ENCODE measurements at regions not wholly inside any gene's neighbourhood (a gene's known extent, or its start where the extent isn't known, plus 50 kb on each side); places are given as distances from the start of the nearest gene placed in this dataset.

DNA sequence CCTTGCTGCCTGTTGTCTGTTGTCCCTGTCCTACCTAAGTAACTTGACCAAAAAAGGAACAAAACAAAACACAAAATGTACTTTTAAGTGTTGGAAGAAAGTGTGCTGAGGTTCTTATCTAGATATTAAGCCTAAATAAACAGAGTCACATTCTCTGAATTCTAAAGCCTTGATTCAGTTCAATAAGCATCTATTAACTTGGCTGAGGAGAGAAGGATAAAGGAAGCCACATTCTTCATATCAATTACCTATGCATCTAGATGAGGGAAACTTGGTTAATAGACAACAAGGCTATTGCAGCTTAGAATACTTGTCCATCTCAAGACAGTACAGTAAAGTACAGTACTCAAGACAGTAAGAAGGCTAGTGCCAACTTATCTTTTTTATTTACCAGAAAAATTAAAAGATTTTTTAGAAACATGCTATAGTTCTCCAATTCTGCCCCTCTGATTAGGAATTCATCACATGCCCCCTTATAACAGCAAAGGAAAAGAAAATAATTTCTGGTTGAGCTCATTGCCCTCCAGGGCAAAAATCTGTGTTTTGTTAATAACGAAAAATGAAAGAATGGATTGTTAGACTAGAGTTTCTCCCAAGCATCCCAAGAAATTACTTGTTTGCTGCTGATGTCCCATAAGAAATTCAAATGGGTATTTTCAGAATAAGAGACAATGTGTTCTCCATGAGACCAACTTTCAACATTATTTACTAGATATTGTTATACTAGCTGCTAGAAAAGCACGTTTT is 546.5 kb upstream of the SEMA3D start:
- in situ Hi-C loops (cut with HindIII; ENCODE audit: low sequenced_read_pairs): no loop called here

DNA sequence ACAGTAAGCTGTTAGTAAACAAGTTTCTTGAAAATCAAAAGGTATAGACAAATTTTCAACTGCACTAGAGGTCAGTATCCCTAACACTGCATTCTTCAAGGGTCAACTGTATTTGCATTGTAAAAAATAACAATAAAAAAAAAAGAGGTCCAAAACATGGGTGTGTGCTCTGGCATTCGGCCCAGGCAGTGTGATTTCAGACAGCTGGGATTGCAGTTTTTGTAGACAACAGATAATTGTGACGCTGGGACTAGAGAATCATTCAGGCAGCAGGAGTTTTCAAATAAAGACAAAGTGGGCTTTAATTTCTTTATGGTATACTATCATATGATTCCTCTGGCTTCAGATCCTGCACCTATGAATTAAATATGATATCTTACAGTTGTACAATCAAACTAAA is 543.2 kb upstream of the SEMA3D start:
- in situ Hi-C loops (cut with HindIII; ENCODE audit: low sequenced_read_pairs): no loop called here

DNA sequence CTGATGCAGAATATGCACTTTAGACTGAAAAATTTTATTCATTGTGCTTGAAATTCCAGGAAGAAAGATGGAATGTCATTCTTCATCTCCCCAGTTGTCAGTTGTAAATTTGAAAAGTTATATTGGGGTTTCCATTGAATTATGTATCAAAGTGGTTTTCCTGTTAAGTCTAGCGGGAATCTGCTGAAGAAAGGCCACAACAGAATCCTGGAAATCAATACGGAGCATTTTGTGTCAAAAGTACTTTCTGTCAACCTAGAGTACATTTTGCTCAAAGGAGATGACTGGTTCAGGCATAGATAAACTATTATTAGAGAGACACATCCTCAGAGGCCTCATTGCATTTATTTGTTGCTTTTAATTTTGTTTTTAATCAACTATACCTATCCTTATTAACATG is 538.2 kb upstream of the SEMA3D start:
- in situ Hi-C loops (cut with HindIII; ENCODE audit: low sequenced_read_pairs): no loop called here

DNA sequence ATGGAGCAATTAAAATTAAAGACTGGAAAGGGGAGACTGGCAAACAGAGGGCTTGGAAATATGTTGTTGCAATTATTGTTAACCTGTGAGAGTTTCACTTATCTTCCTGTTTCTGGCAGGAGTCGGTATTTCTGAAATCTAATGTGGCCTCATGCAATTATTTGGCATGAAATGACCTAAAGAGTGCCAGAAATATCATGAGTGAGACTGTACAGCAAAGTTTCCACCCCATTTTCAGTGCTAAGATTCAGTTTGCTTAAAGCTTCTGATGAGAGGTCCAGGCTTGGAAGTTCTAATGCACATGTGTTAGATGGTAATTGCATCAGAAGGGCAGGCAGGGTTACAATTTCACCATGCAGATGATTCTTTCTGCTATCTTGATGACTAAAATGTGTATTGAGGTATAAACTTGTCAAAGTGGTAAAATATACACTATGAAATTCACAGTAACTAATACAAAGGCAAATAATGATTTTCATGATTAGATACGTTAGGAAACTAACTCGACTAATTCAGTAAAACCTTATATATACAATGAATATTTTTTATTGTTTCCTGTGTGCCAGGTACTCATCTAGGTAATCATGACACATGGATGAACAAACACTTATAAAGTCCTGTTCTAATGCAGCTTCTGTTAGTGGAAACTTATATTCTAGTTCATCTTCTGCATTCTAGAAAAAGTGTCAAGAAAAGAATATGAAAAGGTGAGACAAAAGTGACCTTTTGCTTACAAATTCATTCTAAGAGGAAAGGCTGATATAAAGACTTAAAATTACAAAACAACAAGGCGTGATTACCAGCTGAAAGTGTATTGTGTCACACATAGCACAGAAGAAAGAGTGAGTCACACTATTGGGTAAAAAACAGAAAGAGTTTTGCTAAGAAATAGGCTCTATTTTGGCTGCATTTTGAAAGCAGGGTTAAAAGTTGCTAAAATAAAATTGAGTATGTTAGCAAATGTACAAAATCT is 533.4 kb upstream of the SEMA3D start:
- in situ Hi-C loops (cut with HindIII; ENCODE audit: low sequenced_read_pairs): no loop called here

DNA sequence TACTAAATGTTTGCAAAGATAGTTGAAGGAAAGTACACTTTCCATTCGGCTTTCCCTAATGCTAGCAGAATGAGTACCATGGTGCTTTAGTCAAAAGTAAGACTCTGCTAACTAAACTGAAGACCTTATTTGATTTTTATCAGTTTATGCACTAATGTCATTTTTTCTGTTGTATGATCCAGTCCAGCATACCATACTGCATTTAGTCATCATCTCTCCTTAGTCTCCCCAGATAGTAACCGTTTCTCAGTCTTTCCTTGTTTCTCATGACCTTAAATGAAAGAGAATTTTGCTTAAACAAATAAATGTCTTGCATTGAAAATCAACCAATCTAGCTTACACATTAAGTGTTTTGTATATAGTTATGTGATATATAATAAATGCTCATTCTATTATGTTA is 529.5 kb upstream of the SEMA3D start:
- in situ Hi-C loops (cut with HindIII; ENCODE audit: low sequenced_read_pairs): no loop called here

DNA sequence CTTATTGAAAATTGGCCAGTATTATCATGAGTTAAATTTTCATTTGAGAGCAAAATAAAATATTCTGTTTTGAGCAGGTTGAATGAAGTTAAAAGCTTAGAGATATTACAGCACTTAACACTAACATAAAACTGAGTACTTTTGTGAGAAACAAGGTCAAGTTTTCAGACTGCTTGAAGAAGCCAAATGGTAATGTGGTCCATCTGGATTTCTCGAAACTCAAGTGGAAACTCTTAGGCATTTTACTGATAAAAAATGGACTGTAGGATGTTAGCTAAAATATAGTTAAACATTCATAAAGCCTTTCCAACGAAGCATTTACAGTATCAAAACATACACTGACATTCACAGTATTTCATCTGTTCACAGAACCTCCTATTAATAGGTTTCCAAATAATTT is 528.1 kb upstream of the SEMA3D start:
- in situ Hi-C loops (cut with HindIII; ENCODE audit: low sequenced_read_pairs): no loop called here

DNA sequence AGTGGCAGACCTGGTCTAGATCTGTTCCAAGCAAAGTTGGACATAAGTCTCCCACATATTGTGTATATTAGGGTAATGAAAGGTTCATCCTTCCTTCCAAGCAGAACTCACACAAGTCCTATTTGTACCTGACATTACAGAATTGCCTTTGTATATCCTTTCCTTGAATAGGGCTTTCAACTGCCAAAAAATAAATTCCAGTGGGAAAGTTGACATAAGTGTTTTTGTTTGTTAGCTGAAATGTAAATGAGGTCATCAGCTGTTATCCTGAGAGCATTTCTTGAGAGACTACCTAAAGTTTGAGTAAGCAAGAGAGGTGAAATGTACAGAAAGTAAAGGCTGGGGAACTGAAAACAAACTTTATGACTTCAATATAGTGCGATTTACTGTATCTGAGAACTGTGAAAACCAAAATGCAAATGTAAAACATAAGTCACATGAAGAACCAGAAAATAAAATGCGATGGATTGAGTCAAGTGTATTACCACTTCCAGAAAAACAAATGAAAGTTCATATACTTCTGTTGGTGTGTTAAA is 527.3 kb upstream of the SEMA3D start:
- in situ Hi-C loops (cut with HindIII; ENCODE audit: low sequenced_read_pairs): no loop called here

DNA sequence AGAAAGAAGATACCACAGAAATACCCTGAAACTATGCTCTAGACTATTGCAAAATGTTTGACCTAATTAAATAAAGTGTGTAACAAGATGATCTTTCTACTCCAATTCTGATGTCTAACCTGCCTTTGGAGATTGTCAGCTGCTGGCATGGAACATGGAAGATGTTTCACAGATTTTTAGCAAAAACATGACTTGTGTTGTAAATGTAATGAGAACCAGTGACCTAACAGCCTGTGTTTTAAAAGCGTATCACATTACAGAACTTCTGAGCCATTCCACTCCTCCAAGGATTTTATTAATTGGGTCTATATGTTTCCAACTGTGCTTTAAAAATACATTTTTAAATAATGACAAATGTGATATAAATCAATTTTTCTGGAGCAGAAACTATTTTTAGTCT is 526.3 kb upstream of the SEMA3D start:
- in situ Hi-C loops (cut with HindIII; ENCODE audit: low sequenced_read_pairs): no loop called here

DNA sequence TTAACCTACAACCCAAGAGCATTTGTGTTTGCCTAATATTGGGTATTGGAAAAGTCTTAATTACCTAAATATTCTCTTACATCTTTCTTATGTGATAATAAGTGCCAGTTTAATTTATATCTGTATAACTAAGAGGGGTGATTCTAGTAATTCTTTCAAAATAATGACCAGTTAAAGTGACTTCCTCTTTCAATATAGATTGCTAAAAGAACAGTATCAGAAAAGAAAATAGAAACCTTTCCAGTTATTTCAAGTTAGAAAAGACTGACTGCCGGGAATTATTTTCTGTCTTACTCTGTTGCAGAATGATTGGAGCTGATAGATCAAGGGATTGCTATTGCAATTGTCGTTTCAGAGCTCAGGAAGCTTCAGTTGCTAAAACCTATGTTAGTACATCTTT is 525.0 kb upstream of the SEMA3D start:
- in situ Hi-C loops (cut with HindIII; ENCODE audit: low sequenced_read_pairs): no loop called here

DNA sequence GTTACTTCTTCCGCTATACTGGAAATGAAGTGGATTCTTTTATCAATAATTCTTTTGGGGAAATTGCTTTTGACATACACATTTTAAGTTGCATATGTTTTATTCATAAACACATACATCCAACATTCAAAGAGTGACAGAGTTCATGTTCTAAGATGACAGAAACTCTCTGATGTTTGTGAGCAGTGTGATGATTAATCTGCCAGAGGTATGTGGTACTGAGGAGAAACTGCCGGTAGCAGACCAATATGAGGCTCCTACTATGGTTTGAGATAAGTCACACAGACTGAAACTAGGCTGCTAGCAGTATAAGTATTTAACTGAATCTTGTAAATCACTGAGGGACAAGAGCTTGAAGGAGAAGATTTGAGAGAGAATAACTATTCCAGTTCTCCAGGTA is 524.1 kb upstream of the SEMA3D start:
- in situ Hi-C loops (cut with HindIII; ENCODE audit: low sequenced_read_pairs): no loop called here

DNA sequence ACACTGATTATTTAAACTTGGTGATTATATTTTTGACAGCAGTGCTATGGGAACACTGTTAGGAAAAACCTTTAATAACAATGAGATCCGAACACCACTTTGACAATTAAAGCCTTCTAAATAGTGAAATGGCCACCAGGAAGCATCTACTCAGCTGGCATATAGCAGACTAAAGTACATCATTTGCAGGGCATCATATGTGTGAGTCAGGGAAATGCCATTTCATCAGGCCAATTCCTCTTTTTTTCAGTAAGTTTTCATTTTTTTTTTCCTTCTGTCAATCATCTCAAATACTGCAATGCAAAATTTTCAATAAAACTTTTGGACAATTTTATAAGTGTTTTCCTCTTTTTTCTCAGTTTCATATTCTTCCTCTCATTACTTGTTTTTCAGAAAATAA is 521.4 kb upstream of the SEMA3D start:
- in situ Hi-C loops (cut with HindIII; ENCODE audit: low sequenced_read_pairs): no loop called here

DNA sequence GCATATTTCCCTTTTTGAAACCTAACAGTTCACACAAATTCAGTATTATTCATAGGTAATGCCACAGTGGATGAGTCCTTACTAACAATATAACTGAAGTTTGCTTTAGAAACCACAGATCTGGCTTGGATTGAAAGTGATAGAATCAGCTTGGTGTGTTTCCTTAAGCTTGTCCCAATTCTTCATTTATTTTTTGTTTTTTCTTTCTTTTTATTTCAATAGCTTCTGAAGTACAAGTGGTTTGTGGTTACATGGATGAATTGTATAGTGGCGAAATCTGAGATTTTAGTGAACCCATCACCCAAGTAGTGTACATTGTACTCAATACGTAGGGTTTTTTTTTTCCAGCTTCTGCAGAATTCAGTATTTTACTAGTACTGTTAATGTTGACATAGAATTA is 518.2 kb upstream of the SEMA3D start:
- in situ Hi-C loops (cut with HindIII; ENCODE audit: low sequenced_read_pairs): no loop called here

DNA sequence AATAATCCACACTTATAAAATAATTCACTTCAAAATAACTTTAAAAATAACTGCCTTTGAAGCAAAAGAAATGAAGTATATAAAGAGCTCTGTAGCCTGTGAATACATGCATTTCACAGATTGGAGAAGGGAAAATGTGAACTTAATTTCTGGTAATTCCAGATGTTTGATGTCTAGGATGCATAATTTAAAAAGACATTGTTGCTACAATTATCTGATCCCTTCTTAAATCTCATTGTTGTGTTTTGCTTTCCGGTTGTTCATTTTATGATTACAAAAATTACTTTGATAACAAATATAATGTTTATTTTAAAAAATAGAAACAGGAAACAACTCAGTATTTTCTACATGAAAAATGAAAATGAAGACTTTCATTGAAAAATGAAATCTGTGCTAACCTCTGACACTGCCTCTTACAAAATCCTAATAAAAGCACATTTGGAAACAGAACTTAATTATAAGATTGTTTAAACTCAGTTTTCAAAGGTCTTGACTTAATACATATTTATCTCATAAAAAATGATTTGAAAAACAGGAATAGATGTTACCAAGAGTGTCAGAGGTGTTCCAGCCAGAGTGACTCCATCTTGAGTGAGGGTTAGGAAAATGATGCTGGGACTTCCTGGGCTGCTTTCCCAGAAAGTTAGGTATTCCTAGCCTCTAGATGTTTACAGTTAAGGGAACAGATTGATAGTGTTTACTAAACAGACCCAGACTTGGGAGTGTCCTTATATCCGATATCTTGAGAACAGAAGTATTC is 516.6 kb upstream of the SEMA3D start:
- in situ Hi-C loops (cut with HindIII; ENCODE audit: low sequenced_read_pairs): no loop called here

DNA sequence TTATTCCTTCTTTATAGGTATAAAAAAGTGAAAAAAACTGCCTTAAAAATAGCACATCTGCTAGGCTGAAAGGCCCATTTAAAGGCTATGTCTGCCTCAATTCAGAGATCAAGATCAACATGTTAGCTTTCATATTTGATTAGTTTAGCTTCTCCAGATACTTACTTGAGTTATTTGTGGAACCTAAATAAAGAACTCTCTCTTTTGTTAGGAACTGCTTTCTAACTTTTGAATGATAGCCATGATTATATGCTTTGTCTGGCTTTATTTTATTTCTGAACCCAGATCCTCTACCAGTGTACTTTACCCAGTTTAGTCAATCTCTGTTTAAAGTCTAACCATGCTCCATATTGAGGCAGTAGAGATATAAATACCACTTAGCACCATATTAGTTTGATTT is 515.5 kb upstream of the SEMA3D start:
- in situ Hi-C loops (cut with HindIII; ENCODE audit: low sequenced_read_pairs): no loop called here

DNA sequence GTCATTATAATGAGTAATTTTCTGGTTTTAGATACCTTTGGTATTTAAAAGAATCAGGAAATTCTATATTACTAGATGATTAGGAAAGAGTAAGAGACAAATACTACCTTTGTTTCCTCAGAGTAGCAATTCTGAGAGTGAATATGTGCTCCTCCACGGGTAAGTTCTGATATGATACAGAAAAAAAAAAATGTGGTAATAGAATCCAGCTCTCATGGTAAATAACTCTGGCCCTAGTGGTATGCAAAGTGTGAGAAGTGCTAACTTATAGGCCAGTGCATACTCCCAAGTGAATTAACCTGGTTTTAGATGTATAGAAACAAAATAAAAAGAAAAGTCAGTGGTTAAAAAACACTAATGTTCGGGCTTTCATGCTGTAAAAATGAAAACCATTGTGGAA is 512.6 kb upstream of the SEMA3D start:
- in situ Hi-C loops (cut with HindIII; ENCODE audit: low sequenced_read_pairs): loop anchor here (5.0 kb wide), 1 partner anchor 98 kb away; no protein-coding TSS in a partner anchor

DNA sequence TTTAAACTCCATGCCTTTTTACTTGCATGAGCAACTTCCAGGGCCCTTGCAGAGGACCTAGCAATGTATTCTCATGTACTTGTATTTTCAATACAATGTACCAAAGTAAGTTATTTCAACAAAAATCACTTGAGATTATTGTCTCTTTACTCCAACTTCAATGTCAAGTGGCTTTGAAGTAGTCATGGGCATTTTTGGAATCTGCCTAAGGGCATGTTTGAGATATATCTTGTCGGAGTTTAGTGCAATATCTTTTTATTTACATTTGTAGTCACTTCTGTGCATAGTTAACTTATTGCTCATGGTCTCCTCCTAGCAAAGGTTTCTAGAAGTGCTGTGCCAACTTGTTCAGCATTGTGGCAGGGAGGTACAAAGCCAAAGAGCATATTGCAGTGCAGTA is 508.7 kb upstream of the SEMA3D start:
- in situ Hi-C loops (cut with HindIII; ENCODE audit: low sequenced_read_pairs): loop anchor here (5.0 kb wide), 1 partner anchor 102 kb away; no protein-coding TSS in a partner anchor

DNA sequence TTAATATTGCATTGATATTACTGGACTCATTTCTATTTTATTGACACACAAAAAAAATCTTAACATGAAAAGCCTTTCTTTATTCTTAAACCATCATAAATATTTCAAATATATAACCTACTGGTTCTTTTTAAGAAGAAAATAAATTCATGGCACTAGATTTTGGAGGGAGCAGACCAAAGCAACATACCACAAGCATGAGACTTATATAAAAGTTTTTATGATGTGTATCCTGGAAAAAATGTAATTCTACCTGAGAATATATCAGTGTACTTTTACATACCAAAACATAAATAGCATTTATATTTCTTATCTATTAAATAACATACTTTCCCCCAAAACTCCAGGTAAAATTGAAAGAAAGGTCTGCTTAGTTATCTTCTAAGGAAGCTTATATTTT is 508.2 kb upstream of the SEMA3D start:
- in situ Hi-C loops (cut with HindIII; ENCODE audit: low sequenced_read_pairs): loop anchor here (5.0 kb wide), 1 partner anchor 102 kb away; no protein-coding TSS in a partner anchor

DNA sequence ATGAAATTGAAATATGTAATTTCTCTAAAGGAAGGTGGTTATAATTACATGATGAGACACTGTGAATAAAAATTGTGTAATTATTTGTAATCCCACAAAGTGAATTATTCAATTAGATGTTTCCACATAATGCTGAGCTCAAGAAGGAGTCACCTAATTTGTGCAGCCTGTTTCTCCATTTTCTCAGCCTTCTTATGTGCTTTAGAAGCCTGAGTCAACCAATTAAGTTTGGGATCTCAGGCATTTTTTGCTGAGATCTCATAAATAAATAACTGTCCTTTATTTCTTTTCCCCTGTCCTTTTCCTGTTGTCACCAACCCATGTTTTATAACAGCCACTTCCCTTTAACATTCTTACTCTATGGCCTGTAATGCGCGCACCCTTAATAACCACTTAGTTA is 506.5 kb upstream of the SEMA3D start:
- in situ Hi-C loops (cut with HindIII; ENCODE audit: low sequenced_read_pairs): no loop called here

DNA sequence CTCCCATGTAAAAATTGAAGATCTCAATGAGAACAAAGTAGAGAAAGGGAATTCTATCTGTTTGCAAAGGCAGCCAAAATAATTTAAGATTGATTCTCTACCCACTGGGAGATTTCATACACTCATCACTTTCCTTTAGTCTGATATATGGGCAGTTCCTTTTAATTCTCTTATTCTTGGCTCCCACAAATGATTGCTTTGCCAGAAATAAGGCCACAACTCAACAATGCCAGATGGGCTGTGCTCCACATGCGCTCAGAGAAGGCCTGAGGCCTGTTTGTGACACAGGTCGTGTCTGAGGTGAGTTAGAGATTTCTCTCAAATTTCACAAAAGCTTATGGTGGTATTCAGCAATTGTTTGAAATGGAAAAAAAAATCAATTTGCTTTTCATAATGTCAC is 501.9 kb upstream of the SEMA3D start:
- in situ Hi-C loops (cut with HindIII; ENCODE audit: low sequenced_read_pairs): no loop called here

DNA sequence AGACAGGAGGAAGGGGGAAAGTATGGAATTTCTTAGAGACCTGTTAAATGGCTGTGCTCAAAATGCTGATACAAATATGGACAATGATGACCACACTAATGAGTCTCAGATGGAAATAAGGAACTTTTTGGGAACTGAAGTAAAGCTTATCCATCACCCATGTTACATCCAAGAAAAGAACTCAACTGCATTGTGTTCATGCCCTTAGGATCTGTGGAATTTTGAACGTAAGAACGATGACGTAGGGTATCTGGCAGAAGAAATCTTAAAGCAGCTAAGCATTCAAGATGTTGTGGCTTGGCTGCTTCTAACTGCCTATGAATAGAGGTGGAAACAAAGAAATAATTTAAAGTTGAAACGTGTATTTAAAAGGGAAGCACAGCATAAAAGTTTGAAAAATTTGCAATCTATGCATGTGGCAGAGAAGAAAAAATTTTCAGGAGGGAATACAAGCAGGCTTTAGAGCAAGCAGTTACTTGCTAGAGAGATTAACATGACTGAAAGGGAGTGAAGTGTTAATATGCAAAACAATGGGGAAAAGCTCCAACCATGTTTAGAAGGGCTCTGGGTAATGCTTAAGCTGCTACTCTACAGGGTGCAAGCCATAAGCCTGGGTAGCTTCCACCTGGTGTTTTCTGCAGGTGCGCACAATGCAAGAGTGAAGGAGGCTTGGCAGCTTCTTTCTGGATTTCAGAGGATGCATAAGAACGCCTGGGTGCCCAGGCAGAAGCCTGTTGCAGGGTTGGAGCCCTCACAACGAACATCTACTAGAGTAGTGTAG is 499.7 kb upstream of the SEMA3D start:
- in situ Hi-C loops (cut with HindIII; ENCODE audit: low sequenced_read_pairs): no loop called here

All from endothelial cell of hepatic sinusoid (primary cell).